Effector CD8-positive, alpha-beta T cell (primary cell): ENCODE measurements at regions not wholly inside any gene's neighbourhood (a gene's known extent, or its start where the extent isn't known, plus 50 kb on each side); places are given as distances from the start of the nearest gene placed in this dataset.

Source experiments
- DNase-seq: peaks from one replicate; lab custom pipeline; 2025; lab: John Stamatoyannopoulos, UW

GRCh38 chr10:10456856-10457255 is 560.8 kb upstream of the CELF2 start:
- no peak for DNase-seq

- DNase-seq, result no peak
Measured at GRCh38 chr10:10460451-10460850, 557.2 kb upstream of the CELF2 start.

- no peak for DNase-seq
Measured at GRCh38 chr10:10462151-10462941, 555.3 kb upstream of the CELF2 start.

GRCh38 chr10:10471758-10472157 is 545.9 kb upstream of the CELF2 start:
- DNase-seq, result no peak

- no peak for DNase-seq
Measured at GRCh38 chr10:10475812-10476211, 541.9 kb upstream of the CELF2 start.

GRCh38 chr10:10477844-10478243 is 539.8 kb upstream of the CELF2 start:
- DNase-seq, result no peak

- no peak for DNase-seq
Measured at GRCh38 chr10:10479465-10479864, 538.2 kb upstream of the CELF2 start.

GRCh38 chr10:10482613-10483012 is 535.1 kb upstream of the CELF2 start:
- DNase-seq, result no peak

GRCh38 chr10:10489076-10489475 is 528.6 kb upstream of the CELF2 start:
- no peak for DNase-seq

GRCh38 chr10:10489805-10490571 is 527.7 kb upstream of the CELF2 start:
- DNase-seq, result no peak

GRCh38 chr10:10490581-10490980 is 527.1 kb upstream of the CELF2 start:
- no peak for DNase-seq

- no peak for DNase-seq
Measured at GRCh38 chr10:10492420-10492819, 525.3 kb upstream of the CELF2 start.

GRCh38 chr10:10493833-10494232 is 523.8 kb upstream of the CELF2 start:
- no peak for DNase-seq

GRCh38 chr10:10497245-10497644 is 520.4 kb upstream of the CELF2 start:
- no peak for DNase-seq

GRCh38 chr10:10498781-10499180 is 518.9 kb upstream of the CELF2 start:
- DNase-seq, result no peak

- DNase-seq, result no peak
Measured at GRCh38 chr10:10499839-10500238, 517.8 kb upstream of the CELF2 start.

GRCh38 chr10:10500937-10501336 is 516.7 kb upstream of the CELF2 start:
- DNase-seq, result no peak

GRCh38 chr10:10503772-10504171 is 513.9 kb upstream of the CELF2 start:
- DNase-seq, result no peak

GRCh38 chr10:10508211-10508610 is 509.5 kb upstream of the CELF2 start:
- no peak for DNase-seq

- no peak for DNase-seq
Measured at GRCh38 chr10:10510179-10510578, 507.5 kb upstream of the CELF2 start.

GRCh38 chr10:10513067-10513466 is 504.6 kb upstream of the CELF2 start:
- no peak for DNase-seq

- DNase-seq, result no peak
Measured at GRCh38 chr10:10513898-10514297, 503.8 kb upstream of the CELF2 start.

GRCh38 chr10:10514797-10515196 is 502.9 kb upstream of the CELF2 start:
- no peak for DNase-seq
